Prostate gland (tissue), 2 donors: ENCODE measurements at regions not wholly inside any gene's neighbourhood (a gene's known extent, or its start where the extent isn't known, plus 50 kb on each side); places are given as distances from the start of the nearest gene placed in this dataset.

Experiments used
- POLR2A ChIP-seq: fragments of 450-650 bp; IDR thresholded peaks from one replicate; pipeline ENCODE4 v1.6.1; 2016; ENCODE audit warnings: antibody characterized with exemption, mild to moderate bottlenecking
- TF ChIP-seq, protein P1 (sequence below), 4 experiments: fragments of 200-600 bp in 2 of 4; fragments of 450-650 bp in 2 of 4; sonication (generic) in 2 of 4; IDR thresholded peaks; 1 replicate in 3 of 4; 2 replicates in 1 of 4; pipeline ENCODE4 v1.5.1; 2016 to 2019; ENCODE audit warnings: antibody characterized with exemption in 4 of 4, mild to moderate bottlenecking in 2 of 4, moderate library complexity in 2 of 4

DNA sequence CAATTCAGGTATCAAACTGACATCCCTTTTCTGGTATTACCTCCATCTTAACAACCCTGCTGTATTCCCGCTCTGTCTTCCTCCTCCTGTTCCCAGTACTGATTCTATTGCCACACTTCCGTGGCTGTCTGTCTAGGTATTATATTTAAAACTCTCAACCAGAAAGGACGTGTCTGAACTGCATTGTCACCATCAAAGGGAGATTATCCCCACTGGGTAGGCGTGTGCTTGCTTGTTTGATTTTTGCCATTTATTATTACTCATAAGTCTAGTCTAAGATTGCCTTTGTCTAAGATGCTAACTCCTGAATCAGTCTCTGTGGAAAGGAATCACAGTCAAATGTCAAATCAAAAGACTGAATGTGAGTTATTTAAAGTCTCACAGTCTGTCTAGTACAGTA, 650.1 kb downstream of the KCNT2 start:
- TF ChIP-seq, protein P1, sequence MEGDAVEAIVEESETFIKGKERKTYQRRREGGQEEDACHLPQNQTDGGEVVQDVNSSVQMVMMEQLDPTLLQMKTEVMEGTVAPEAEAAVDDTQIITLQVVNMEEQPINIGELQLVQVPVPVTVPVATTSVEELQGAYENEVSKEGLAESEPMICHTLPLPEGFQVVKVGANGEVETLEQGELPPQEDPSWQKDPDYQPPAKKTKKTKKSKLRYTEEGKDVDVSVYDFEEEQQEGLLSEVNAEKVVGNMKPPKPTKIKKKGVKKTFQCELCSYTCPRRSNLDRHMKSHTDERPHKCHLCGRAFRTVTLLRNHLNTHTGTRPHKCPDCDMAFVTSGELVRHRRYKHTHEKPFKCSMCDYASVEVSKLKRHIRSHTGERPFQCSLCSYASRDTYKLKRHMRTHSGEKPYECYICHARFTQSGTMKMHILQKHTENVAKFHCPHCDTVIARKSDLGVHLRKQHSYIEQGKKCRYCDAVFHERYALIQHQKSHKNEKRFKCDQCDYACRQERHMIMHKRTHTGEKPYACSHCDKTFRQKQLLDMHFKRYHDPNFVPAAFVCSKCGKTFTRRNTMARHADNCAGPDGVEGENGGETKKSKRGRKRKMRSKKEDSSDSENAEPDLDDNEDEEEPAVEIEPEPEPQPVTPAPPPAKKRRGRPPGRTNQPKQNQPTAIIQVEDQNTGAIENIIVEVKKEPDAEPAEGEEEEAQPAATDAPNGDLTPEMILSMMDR (IDR thresholded peaks at IDR 0.05), result no peak
- TF ChIP-seq POLR2A, result no peak
